CD4-positive, alpha-beta T cell (primary cell): ENCODE measurements at regions not wholly inside any gene's neighbourhood (a gene's known extent, or its start where the extent isn't known, plus 50 kb on each side); places are given as distances from the start of the nearest gene placed in this dataset.

ENCODE experiments used
- ATAC-seq: fragments of 200-7000 bp; cut with Tn5 transposase; one replicate; pipeline ENCODE4 v1.10.0; 2022; ENCODE audit warnings: mild to moderate bottlenecking; ENCODE audit not compliant: poor library complexity
- CTCF ChIA-PET: fragments of 350-600 bp; sonication (Branson Sonifier 250); formaldehyde crosslinking; loops from one replicate; lab custom pipeline; 2021; ENCODE audit warnings: antibody characterized with exemption, inconsistent platforms; lab: Charles Lee
- POLR2A ChIA-PET: fragments of 350-600 bp; sonication (Branson Sonifier 250); formaldehyde crosslinking; loops from one replicate; lab custom pipeline; 2021; ENCODE audit warnings: antibody characterized with exemption, inconsistent platforms; lab: Charles Lee
- DNase-seq, 14 experiments: peaks; one replicate each; pipeline ENCODE4 v3.0.0-alpha.2; 2013 to 2020; ENCODE audit warnings: mixed read lengths in 2 of 14
- H3K27ac ChIP-seq, 2 donors: one replicate each; pipeline versions ENCODE4 v1.5.1 to v1.7.0; 2013; ENCODE audit warnings: low read length in 2 of 2, low read depth in 1 of 2, mild to moderate bottlenecking in 1 of 2
- H3K27me3 ChIP-seq, 2 experiments: 1 replicate in 1 of 2; 2 replicates in 1 of 2; pipeline versions ENCODE4 v1.6.1 to v1.7.0; 2013; ENCODE audit warnings: low read length in 2 of 2, control low read depth in 1 of 2, mild to moderate bottlenecking in 1 of 2, moderate library complexity in 1 of 2; ENCODE audit not compliant: insufficient read depth in 2 of 2, control insufficient read depth in 1 of 2
- H3K36me3 ChIP-seq: one replicate; pipeline ENCODE4 v1.6.1; 2013; ENCODE audit warnings: low read length, control low read depth; ENCODE audit not compliant: insufficient read depth
- H3K4me1 ChIP-seq: one replicate; pipeline ENCODE4 v1.6.1; 2013; ENCODE audit warnings: low read length, control low read depth; ENCODE audit not compliant: insufficient read depth
- H3K4me3 ChIP-seq: one replicate; pipeline ENCODE4 v1.5.1; 2013; ENCODE audit warnings: mild to moderate bottlenecking, low read length, moderate library complexity
- H3K9me3 ChIP-seq, 2 experiments: 1 replicate in 1 of 2; 2 replicates in 1 of 2; pipeline versions ENCODE4 v1.6.1 to v1.7.0; 2013; ENCODE audit warnings: low read length in 2 of 2, mild to moderate bottlenecking in 2 of 2, control low read depth in 1 of 2, moderate library complexity in 1 of 2; ENCODE audit not compliant: control insufficient read depth in 1 of 2, insufficient read depth in 1 of 2
- H3K27ac Mint-ChIP-seq: one replicate; pipeline ENCODE4 v1.8.0; 2020; ENCODE audit warnings: mixed read lengths
- H3K27me3 Mint-ChIP-seq: one replicate; pipeline ENCODE4 v1.8.0; 2021; ENCODE audit warnings: mixed read lengths
- H3K36me3 Mint-ChIP-seq: one replicate; pipeline ENCODE4 v1.8.0; 2021; ENCODE audit warnings: low read depth, mixed read lengths
- H3K4me1 Mint-ChIP-seq: one replicate; pipeline ENCODE4 v1.8.0; 2021; ENCODE audit warnings: low read depth, mixed read lengths
- H3K4me3 Mint-ChIP-seq: one replicate; pipeline ENCODE4 v1.8.0; 2020; ENCODE audit warnings: mild to moderate bottlenecking, mixed read lengths
- H3K9me3 Mint-ChIP-seq: one replicate; pipeline ENCODE4 v1.8.0; 2020; ENCODE audit warnings: mixed read lengths
- intact Hi-C, 2 experiments: fragments of 100-400 bp; cut with DNase I in 1 of 2; cut with micrococcal nuclease in 1 of 2; formaldehyde crosslinking; loops; one replicate each; pipeline versions ENCODE4 v1.15.1 to v1.9.0; 2023 to 2025; cut with DNase I, micrococcal nuclease
- TF ChIP-seq, protein P1 (sequence below): fragments of 200-600 bp; IDR thresholded peaks from one replicate; pipeline ENCODE4 v1.8.0; 2022; ENCODE audit warnings: antibody characterized with exemption, mild to moderate bottlenecking

DNA sequence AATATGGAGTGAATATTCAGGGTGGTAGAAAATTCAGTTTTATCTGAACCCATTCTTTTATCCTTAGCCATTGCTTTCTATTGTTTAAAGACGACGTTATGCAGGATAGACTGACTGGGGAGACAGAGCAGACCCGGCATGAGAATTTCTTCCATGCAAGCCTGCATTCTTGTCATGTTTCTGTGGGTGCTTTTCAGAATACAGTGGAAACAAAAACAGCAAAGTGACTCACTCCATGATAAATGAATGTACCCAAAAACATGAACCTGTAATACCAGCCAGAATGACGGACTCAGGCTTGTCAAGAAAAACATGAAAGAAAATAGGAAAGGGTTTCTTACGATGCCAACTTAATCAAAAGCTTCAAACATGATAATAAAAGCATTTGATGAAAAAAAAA lies 924.0 kb downstream of the EFNB2 start:
- intact Hi-C loops, result no loop called here
- H3K4me3 Mint-ChIP-seq, result no peak overlapping the region
- ChIA-PET POLR2A (no interaction called here), CTCF (no interaction called here)
- no peaks in the 10 kb centered on the region for H3K27me3 Mint-ChIP-seq
- TF ChIP-seq, protein P1, sequence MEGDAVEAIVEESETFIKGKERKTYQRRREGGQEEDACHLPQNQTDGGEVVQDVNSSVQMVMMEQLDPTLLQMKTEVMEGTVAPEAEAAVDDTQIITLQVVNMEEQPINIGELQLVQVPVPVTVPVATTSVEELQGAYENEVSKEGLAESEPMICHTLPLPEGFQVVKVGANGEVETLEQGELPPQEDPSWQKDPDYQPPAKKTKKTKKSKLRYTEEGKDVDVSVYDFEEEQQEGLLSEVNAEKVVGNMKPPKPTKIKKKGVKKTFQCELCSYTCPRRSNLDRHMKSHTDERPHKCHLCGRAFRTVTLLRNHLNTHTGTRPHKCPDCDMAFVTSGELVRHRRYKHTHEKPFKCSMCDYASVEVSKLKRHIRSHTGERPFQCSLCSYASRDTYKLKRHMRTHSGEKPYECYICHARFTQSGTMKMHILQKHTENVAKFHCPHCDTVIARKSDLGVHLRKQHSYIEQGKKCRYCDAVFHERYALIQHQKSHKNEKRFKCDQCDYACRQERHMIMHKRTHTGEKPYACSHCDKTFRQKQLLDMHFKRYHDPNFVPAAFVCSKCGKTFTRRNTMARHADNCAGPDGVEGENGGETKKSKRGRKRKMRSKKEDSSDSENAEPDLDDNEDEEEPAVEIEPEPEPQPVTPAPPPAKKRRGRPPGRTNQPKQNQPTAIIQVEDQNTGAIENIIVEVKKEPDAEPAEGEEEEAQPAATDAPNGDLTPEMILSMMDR, result no peak
- Histone ChIP-seq H3K9me3 (no peaks in the 10 kb centered on the region), H3K4me3 (no peak overlapping the region), H3K27me3 (no peaks in the 10 kb centered on the region), H3K4me1 (no peaks in the 10 kb centered on the region), H3K27ac (no peak overlapping the region), H3K36me3 (no peaks in the 10 kb centered on the region)
- DNase-seq (no peak), ATAC-seq (no peak)
- H3K4me1 Mint-ChIP-seq, result no peaks in the 10 kb centered on the region
- no peaks in the 10 kb centered on the region for H3K36me3 Mint-ChIP-seq
- peaks cover 2% of the 10 kb centered on the region for H3K9me3 Mint-ChIP-seq
- no peak overlapping the region for H3K27ac Mint-ChIP-seq

DNA sequence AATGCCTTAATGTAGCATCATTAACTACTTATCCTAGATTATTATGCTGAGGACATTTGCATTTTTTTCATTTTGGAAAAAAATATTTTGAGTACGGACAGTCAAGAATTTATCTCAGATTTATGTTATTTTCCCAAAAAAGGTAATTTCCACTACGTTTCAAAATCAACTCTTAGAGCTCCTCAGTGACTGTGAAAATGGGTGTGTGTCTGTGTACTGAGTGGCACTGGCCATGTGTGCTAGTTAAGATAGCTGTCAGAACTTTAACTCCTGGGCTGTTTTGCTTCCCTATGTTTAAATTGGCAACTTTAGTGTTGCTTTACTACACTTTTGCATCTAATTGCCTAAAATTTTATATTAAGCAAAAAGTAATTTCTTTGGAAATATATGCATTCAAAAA lies 927.4 kb downstream of the EFNB2 start:
- H3K4me1 ChIP-seq, result no peaks in the 10 kb centered on the region
- no peak for DNase-seq
- no peaks in the 10 kb centered on the region for H3K9me3 ChIP-seq
- no peak overlapping the region for H3K27ac Mint-ChIP-seq
- no peaks in the 10 kb centered on the region for H3K4me1 Mint-ChIP-seq
- intact Hi-C loops, result no loop called here
- no peak overlapping the region for H3K27ac ChIP-seq
- no peak overlapping the region for H3K4me3 Mint-ChIP-seq
- no peak for ATAC-seq
- TF ChIP-seq, protein P1, result no peak
- H3K9me3 Mint-ChIP-seq, result peaks cover 5% of the 10 kb centered on the region
- H3K36me3 Mint-ChIP-seq, result no peaks in the 10 kb centered on the region
- no peaks in the 10 kb centered on the region for H3K27me3 Mint-ChIP-seq
- POLR2A ChIA-PET, result no interaction called here
- no peak overlapping the region for H3K4me3 ChIP-seq
- H3K36me3 ChIP-seq, result no peaks in the 10 kb centered on the region
- CTCF ChIA-PET, result no interaction called here
- H3K27me3 ChIP-seq, result no peaks in the 10 kb centered on the region

DNA sequence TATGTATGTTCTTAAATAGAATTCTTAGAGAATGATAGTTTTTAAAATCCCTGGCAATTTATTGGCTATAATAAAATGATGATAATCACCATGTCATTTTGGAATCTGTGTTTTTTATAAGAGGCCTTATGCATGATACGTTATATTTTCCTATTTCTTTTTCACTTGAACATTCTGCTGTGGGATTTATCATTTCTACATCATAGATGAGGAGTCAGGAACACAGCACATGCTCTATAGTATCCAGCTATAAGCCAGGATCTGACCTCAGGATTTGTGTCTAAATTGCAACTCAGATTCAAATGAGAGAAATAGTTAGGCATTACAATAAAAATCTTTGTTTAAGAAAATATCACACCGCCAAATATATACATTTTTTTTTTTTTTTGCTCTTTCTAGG lies 928.0 kb downstream of the EFNB2 start:
- no peaks in the 10 kb centered on the region for H3K4me1 ChIP-seq
- intact Hi-C loops, result no loop called here
- Mint-ChIP-seq H3K27ac (no peak overlapping the region), H3K4me1 (no peaks in the 10 kb centered on the region), H3K9me3 (peaks cover 5% of the 10 kb centered on the region), H3K4me3 (no peak overlapping the region), H3K27me3 (no peaks in the 10 kb centered on the region), H3K36me3 (no peaks in the 10 kb centered on the region)
- TF ChIP-seq, protein P1, result no peak
- no peak overlapping the region for H3K27ac ChIP-seq
- no peaks in the 10 kb centered on the region for H3K36me3 ChIP-seq
- POLR2A ChIA-PET, result no interaction called here
- DNase-seq (no peak), ATAC-seq (no peak)
- CTCF ChIA-PET, result interaction anchor here (0.7 kb wide), 1 partner anchor 577 kb away, joined by 3 read pairs; no protein-coding TSS in a partner anchor
- H3K9me3 ChIP-seq, result no peaks in the 10 kb centered on the region
- no peaks in the 10 kb centered on the region for H3K27me3 ChIP-seq
- H3K4me3 ChIP-seq, result no peak overlapping the region
